ENCODE measurements at regions not wholly inside any gene's neighbourhood (a gene's known extent, or its start where the extent isn't known, plus 50 kb on each side); places are given as distances from the start of the nearest gene placed in this dataset.

DNA sequence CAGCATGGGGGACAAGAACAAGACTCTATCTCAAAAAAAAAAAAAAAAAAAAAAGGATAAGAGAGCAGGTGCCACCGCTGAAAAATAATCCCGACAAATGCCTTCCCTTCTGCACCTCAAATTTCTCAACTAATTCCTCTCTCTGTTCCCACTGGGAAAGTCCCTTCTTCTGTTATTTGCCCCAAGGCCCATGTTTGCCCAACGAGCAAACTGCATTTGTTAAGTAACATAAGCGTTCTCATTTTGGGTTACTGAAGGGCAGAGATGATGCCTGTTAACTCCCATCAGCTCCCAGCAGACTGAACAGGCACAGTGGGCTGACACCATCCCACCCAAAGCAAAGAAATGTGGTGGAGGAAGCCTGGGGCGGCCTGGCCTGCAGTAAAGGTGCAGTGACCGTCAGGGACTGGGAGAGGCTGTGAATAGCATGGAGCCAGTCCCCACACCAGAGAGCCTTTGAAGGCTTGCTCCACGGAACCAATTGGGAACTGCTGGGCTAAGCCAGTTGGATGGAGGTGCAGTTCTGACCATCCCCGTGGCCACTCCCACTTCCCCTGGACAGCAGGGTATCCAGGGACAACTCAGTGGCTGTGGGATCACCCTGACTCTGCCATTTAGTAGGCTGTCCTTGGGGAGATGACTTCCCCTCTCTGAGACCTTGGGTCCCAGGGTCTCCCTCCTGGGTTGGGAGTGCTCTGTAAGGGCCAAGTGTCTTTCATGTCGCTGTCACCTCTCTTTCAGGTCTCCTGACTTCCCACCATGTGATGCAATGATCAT is 149.7 kb upstream of the IER5L start:
- Histone ChIP-seq H3K9me2 (no peaks in the 10 kb centered on the region), H3K27ac (ENCODE audit: low read depth in 2 of 2, low read length in 1 of 2) (no peak overlapping the region), H3K9me3 (no peaks in the 10 kb centered on the region), H2AFZ (ENCODE audit: low read depth) (no peak overlapping the region), H4K20me1 (ENCODE audit: insufficient read depth) (no peaks in the 10 kb centered on the region), H3K4me1 (ENCODE audit: control insufficient read depth in 1 of 2, insufficient read depth in 2 of 2, low read depth in 1 of 2, low read length in 1 of 2) (peaks cover 0 to 4% of the 10 kb centered on the region in 2 experiments; a peak in 1 of 4 replicates), H3K27me3 (ENCODE audit: insufficient read depth) (no peaks in the 10 kb centered on the region), H3K4me2 (no peak overlapping the region), H3F3A (replicated peaks; ENCODE audit: insufficient read depth) (peaks cover 20% of the 10 kb centered on the region), H3K9ac (no peak overlapping the region), H3K4me3 (ENCODE audit: low read depth in 2 of 2, low read length in 1 of 2) (no peak overlapping the region), H3K36me3 (replicated peaks in 1 of 2; ENCODE audit: control insufficient read depth in 1 of 2, insufficient read depth in 2 of 2, low read length in 1 of 2) (no peaks in the 10 kb centered on the region), H3K79me2 (ENCODE audit: insufficient read depth) (no peaks in the 10 kb centered on the region)
- CTCF ChIA-PET = no interaction called here
- TF ChIP-seq FOSL2 (IDR thresholded peaks at IDR 0.05; ENCODE audit: borderline replicate concordance, low read depth) = no peak
- TF ChIP-seq NRF1 (IDR thresholded peaks at IDR 0.05; ENCODE audit: low read depth, low read length) = no peak
- TF ChIP-seq FOXJ3 (CRISPR knock-in tag; IDR thresholded peaks at IDR 0.05) = no peak
- no peak for TF ChIP-seq RXRA (IDR thresholded peaks at IDR 0.05; ENCODE audit: borderline replicate concordance, low read depth)
- TF ChIP-seq, protein P1, sequence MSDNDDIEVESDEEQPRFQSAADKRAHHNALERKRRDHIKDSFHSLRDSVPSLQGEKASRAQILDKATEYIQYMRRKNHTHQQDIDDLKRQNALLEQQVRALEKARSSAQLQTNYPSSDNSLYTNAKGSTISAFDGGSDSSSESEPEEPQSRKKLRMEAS (IDR thresholded peaks at IDR 0.05; ENCODE audit: low read depth) = no peak
- no peak for TF ChIP-seq TEAD4 (IDR thresholded peaks at IDR 0.05; ENCODE audit: borderline replicate concordance, insufficient read depth)
- no peak for TF ChIP-seq TAF1 (IDR thresholded peaks at IDR 0.05; ENCODE audit: borderline replicate concordance, low read depth, low read length)
- TF ChIP-seq, protein P2, sequence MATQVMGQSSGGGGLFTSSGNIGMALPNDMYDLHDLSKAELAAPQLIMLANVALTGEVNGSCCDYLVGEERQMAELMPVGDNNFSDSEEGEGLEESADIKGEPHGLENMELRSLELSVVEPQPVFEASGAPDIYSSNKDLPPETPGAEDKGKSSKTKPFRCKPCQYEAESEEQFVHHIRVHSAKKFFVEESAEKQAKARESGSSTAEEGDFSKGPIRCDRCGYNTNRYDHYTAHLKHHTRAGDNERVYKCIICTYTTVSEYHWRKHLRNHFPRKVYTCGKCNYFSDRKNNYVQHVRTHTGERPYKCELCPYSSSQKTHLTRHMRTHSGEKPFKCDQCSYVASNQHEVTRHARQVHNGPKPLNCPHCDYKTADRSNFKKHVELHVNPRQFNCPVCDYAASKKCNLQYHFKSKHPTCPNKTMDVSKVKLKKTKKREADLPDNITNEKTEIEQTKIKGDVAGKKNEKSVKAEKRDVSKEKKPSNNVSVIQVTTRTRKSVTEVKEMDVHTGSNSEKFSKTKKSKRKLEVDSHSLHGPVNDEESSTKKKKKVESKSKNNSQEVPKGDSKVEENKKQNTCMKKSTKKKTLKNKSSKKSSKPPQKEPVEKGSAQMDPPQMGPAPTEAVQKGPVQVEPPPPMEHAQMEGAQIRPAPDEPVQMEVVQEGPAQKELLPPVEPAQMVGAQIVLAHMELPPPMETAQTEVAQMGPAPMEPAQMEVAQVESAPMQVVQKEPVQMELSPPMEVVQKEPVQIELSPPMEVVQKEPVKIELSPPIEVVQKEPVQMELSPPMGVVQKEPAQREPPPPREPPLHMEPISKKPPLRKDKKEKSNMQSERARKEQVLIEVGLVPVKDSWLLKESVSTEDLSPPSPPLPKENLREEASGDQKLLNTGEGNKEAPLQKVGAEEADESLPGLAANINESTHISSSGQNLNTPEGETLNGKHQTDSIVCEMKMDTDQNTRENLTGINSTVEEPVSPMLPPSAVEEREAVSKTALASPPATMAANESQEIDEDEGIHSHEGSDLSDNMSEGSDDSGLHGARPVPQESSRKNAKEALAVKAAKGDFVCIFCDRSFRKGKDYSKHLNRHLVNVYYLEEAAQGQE (IDR thresholded peaks at IDR 0.05; ENCODE audit: low read depth, low read length) = no peak
- no peak for TF ChIP-seq RFX5 (IDR thresholded peaks at IDR 0.05; ENCODE audit: low read length)
- TF ChIP-seq CHD2 (IDR thresholded peaks at IDR 0.05; ENCODE audit: low read length, partially characterized antibody) = no peak
- TF ChIP-seq, protein P3, sequence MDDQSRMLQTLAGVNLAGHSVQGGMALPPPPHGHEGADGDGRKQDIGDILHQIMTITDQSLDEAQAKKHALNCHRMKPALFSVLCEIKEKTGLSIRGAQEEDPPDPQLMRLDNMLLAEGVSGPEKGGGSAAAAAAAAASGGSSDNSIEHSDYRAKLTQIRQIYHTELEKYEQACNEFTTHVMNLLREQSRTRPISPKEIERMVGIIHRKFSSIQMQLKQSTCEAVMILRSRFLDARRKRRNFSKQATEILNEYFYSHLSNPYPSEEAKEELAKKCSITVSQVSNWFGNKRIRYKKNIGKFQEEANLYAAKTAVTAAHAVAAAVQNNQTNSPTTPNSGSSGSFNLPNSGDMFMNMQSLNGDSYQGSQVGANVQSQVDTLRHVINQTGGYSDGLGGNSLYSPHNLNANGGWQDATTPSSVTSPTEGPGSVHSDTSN (IDR thresholded peaks at IDR 0.05) = no peak
- no peak for TF ChIP-seq POLR2AphosphoS5 (IDR thresholded peaks at IDR 0.05; ENCODE audit: low read depth, low read length)
- no peak for TF ChIP-seq JUND (IDR thresholded peaks at IDR 0.05)
- TF ChIP-seq, protein P4, sequence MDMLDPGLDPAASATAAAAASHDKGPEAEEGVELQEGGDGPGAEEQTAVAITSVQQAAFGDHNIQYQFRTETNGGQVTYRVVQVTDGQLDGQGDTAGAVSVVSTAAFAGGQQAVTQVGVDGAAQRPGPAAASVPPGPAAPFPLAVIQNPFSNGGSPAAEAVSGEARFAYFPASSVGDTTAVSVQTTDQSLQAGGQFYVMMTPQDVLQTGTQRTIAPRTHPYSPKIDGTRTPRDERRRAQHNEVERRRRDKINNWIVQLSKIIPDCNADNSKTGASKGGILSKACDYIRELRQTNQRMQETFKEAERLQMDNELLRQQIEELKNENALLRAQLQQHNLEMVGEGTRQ (IDR thresholded peaks at IDR 0.05; ENCODE audit: borderline replicate concordance, low read depth, low read length) = no peak
- no peak for TF ChIP-seq RAD21 (IDR thresholded peaks at IDR 0.05; ENCODE audit: low read length)
- no peak for TF ChIP-seq RCOR1 (IDR thresholded peaks at IDR 0.05; ENCODE audit: low read length)
- no peak for TF ChIP-seq FOXM1 (IDR thresholded peaks at IDR 0.05; ENCODE audit: low read depth)
- TF ChIP-seq TCF12 (IDR thresholded peaks at IDR 0.05) = no peak
- TF ChIP-seq, protein P5, sequence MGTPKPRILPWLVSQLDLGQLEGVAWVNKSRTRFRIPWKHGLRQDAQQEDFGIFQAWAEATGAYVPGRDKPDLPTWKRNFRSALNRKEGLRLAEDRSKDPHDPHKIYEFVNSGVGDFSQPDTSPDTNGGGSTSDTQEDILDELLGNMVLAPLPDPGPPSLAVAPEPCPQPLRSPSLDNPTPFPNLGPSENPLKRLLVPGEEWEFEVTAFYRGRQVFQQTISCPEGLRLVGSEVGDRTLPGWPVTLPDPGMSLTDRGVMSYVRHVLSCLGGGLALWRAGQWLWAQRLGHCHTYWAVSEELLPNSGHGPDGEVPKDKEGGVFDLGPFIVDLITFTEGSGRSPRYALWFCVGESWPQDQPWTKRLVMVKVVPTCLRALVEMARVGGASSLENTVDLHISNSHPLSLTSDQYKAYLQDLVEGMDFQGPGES (IDR thresholded peaks at IDR 0.05; ENCODE audit: low read depth, low read length) = no peak
- POLR2A ChIA-PET = no interaction called here
- no peak for DNase-seq
- WGBS (ENCODE audit: low lambda C conversion rate) = 80% methylated on average over 5 of the region's 9 CpGs
